Fibroblast of the aortic adventitia (primary cell): ENCODE measurements at regions not wholly inside any gene's neighbourhood (a gene's known extent, or its start where the extent isn't known, plus 50 kb on each side); places are given as distances from the start of the nearest gene placed in this dataset.

Source experiments
- DNase-seq: peaks from one replicate; pipeline ENCODE4 v3.0.0-alpha.2; 2010; ENCODE audit warnings: low read depth
- H3K4me3 ChIP-seq: 2 replicates; pipeline ENCODE4 v1.5.1; 2011; ENCODE audit warnings: low read depth, mild to moderate bottlenecking, control low read depth, low read length, moderate library complexity
- TF ChIP-seq, protein P1 (sequence below): IDR thresholded peaks from 2 replicates; pipeline ENCODE4 v1.5.1; 2011; ENCODE audit warnings: mild to moderate bottlenecking, low read length, control low read depth, inconsistent platforms; ENCODE audit not compliant: insufficient read depth

DNA sequence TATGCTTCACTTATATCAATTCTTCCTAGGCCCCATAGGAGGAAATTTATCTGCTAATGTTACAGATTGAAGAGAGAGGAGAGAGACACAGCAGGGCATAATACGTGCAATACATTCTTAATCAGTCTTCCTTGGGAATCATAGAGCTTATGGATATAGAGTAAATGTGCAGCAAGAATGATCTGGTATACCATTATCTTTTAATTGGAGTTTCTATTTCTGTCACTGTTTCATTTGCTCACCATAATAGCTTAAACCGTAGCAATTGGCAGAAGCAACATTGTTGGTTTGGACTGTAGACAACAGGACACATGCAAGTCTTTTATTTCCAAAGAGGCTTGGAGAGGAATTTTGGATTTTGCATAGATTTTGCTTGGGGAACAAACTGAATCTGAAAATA lies 68.1 kb upstream of the PCSK2 start:
- H3K4me3 ChIP-seq = no peak overlapping the region

DNA sequence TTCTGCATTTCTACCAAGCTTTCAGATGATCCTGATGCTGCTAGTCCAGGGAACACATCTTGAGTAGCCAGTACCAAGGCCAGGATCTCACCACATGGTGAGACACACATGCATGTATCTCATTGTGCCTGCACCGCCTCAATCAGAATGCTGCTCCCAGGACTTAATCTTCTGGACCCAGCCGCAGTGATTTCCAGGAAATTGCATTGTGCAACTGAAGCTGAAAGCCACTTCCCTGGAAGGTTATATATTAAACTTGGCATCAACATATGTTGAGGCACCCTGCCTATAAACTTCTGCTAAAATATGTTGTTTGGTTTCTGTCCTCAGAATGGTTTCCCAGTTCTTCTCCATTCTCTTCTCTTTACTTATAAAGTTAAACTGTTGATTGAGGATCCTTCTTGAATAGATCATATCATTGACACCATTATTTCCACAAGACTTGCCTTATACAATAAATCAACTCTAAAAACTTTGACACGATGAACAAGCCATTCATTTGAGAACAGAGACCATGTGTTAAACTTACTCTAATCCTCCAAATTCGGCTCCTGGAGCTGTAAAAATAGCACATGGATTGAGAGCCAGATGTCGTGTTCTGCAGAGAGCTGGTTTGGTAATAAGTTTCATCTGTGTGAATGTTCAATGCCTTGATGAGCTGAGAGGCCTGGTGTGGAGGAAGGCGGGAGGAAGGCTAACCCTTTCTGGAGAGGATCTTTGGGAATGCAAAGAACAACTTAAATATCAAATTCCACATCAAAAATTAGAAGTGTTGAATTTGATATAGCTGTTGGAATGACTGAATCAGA lies 65.0 kb upstream of the PCSK2 start:
- DNase-seq = no peak
- TF ChIP-seq, protein P1, sequence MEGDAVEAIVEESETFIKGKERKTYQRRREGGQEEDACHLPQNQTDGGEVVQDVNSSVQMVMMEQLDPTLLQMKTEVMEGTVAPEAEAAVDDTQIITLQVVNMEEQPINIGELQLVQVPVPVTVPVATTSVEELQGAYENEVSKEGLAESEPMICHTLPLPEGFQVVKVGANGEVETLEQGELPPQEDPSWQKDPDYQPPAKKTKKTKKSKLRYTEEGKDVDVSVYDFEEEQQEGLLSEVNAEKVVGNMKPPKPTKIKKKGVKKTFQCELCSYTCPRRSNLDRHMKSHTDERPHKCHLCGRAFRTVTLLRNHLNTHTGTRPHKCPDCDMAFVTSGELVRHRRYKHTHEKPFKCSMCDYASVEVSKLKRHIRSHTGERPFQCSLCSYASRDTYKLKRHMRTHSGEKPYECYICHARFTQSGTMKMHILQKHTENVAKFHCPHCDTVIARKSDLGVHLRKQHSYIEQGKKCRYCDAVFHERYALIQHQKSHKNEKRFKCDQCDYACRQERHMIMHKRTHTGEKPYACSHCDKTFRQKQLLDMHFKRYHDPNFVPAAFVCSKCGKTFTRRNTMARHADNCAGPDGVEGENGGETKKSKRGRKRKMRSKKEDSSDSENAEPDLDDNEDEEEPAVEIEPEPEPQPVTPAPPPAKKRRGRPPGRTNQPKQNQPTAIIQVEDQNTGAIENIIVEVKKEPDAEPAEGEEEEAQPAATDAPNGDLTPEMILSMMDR = no peak

More for the DNA sequence above, 68.1 kb upstream of the PCSK2 start:
- DNase-seq = no peak
- TF ChIP-seq, protein P1 = no peak

DNA sequence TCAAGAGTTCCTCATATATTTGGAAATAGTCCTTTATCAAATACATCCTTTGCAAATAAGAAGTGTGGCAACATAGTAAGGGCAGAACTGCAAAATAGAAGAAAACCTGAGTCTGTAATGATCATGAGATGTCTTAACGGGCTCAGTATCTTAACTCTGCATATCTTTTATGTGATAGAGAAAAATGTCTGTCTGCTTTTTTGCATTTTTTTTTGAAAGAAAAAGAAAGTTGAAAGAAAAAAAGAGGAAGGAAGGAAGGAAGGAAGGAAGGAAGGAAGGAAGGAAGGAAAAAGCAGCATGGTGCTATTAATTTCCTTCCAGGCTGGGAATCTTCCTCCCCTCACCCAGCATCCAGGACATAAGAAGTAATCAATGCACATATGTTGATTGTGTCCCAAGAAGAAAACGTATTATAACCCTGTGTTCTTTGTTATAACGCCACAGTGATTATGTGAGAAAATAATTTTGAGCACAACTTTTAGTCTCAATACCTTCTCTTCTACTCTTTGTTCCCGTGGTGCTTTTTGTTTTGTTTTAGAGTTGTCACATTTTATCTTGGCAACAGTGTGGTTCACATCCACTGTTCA lies 58.7 kb upstream of the PCSK2 start:
- no peak overlapping the region for H3K4me3 ChIP-seq
- TF ChIP-seq, protein P1 = no peak
- no peak for DNase-seq

More for the DNA sequence above, 65.0 kb upstream of the PCSK2 start:
- no peak overlapping the region for H3K4me3 ChIP-seq

DNA sequence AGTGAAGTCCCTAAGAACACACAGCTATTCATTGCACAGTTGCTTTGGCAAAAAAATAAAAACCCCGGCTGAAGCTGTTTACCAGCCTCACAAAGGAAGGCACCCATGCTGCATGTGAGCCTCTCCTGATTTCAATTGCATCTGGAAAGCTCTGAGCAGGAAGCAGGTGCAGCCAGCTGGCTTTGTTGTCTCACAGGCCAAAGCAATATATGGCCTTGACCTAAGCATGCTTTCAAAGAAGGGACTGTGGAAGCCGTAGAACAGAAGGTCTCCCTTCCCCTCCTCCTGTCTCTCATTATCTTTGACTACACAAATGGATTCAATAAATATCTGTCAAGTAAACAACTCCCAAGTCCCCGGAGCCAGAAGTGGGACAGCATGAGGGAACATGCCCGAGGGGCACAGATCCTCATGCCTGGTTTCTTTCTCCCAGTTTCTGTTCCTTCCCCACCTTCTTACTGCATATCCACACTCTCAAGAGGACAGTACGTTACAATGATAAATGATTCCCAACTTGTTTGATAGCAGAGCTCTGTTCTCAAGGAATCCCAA lies 57.2 kb upstream of the PCSK2 start:
- DNase-seq = no peak
- TF ChIP-seq, protein P1 = no peak
- no peak overlapping the region for H3K4me3 ChIP-seq

DNA sequence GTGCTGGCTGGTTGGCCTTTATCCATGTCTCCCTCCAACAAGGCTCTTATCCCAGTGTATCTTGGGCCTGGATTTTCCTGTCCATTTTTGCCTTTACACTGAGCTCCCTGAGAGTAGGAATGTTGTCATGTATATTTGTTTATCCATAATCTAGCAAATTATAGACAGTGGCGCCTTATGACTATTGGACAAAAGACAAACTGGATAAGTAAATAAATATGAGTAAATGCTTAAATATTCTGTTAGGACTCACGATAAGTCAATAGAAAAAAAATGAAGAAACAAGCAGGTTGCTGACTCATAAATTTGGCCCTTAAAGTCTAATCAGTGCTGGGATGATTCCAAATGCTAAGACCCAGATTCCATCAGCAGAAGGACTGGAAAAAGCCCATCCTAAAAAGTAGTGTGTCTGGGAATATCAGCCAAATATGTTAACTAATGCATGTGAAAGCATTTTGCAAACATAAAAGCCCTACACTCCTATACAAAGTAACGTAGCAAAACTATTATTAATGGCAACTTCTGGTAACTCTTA lies 55.0 kb upstream of the PCSK2 start:
- TF ChIP-seq, protein P1 = no peak
- no peak for DNase-seq

DNA sequence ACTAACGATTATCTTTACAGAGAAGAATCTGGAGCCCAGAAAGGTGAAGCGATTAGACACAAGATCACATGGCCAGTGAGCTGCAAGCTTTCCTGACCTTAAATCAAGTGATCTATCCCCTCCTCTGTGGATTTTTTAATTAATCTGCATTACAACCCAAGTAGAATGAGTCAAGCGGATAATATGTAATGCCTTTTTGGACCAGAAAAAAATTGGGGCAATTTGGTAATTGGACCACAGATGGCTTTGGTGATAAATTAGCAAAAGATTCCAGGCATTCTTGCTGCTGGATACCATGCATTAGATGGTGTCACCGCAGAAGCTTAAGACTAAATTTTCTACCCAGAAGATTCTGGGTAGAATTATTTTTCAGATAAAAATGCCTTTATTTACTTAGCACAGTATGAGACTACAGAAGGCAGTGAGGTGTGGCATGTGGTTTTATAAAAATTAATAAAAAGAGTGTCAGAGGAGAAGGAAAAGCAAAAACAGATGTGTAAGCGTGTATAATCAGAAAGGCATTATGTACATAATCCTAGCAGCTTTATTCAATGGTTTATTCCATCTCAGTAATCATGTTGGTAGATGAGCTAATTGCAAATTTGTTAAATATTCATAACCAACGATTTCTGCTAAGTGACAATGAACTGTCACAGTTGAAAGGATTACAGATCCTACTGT lies 53.9 kb upstream of the PCSK2 start:
- no peak overlapping the region for H3K4me3 ChIP-seq
- TF ChIP-seq, protein P1 = no peak
- DNase-seq = no peak

More for the DNA sequence above, 55.0 kb upstream of the PCSK2 start:
- no peak overlapping the region for H3K4me3 ChIP-seq
